HG03060 (cell line): ENCODE measurements at regions not wholly inside any gene's neighbourhood (a gene's known extent, or its start where the extent isn't known, plus 50 kb on each side); places are given as distances from the start of the nearest gene placed in this dataset.
"Not testable (repeated sequence)": the region's sequence is repeated elsewhere in the genome, so short reads cannot be mapped to it uniquely, and the experiment has no call there.

Source experiments
- ATAC-seq: cut with Tn5 transposase; IDR thresholded peaks from one replicate; pipeline ENCODE4 v1.9.1; 2021; ENCODE audit warnings: low read depth, moderate number of reproducible peaks; ENCODE audit not compliant: unreplicated experiment

DNA sequence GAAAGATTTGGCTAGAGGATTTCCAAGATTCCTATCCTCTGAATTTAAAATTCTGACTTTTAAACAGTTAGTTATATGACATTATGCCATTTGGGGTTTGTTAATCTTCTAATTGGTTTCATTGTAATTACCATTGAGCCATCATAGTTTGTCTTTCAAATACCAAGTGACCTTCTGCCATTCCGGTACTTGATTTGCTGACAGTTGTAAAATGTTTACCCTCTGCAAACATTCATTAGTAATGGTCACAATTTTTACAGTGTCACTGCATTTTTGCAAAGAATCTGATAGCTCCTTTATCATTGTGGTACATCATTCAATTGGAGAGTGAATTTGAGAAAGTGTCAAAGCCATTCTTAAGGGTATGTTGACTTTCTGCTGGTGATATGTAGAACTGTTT lies 645.0 kb upstream of the TBL1XR1 start:
- no peak for ATAC-seq

DNA sequence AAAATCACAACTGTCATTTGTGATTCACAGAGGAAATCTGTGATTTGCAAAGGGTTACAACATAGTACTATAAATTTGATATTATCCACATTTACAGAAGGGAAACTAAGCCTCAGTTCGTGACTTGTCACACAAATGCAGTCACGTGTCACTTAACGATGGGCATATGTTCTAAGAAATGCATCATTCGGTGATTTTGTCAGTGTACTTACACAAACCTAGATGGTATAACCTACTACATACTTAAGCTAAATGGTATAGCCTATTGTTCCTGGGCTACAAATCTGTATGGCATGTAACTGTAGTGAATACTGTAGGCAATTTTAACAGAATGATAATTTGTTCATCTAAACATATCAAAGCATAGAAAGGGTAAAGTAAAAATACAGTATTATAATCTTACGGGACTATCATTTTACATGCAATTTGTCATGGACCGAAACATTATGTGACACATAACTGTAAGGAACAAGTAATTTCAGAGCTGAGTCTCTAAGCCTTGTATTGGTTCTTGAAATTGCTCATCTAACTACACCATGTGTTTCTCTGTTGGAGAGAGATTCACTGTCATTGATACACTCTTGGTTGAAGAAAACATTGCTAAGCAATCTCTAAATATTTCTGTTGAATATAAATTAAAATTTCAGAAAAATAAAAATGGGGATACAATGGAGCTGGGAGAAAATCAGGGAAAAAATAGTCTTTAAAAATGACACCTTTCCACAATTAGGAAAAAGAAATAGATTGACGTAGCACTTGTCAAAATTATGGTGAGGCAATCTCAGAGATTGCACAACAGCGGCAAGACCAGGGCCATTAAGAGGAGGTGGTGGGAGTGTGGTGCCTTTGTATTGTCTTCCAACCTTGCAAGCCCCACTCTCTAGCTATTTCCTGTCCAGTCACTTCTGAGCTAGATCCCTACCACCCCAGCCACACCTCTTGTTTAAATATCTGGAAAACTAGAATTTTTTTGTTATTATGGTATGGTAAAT lies 645.8 kb upstream of the TBL1XR1 start:
- no peak for ATAC-seq

DNA sequence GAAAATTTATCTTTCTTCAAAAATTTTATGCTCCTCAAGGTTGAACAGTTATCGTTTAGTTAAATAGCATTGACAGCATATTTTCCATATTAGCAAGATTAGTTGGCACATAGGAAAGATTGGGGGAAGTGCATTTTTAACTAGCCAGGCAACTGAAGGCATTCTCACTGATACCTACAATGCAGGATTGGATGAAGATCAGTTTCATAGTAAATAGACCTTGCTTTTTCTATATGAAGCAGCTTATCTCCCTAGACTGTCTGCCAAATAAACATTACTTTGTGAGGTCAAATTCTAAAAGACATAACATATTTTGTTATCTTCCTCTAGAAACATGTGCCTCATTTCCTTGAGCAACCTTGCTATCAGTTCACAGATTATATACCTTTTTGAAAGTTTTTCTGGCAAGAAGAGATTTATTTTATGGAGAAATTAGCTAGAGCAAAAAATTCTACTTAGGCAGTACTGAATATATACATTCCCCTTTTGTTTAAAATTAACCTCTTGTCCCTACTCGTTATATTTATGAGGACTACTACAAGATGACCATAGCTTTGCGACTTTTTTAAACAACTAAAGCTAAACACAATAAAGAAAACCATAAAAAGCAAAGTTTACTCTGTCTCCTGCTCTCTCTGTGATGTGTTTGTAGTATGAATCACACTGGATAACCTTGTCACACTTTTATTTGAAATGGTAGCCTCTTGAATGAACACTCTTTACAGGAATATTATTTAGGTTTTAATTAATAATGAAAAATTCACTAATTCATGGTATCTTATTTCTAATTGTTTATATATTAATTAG lies 654.9 kb upstream of the TBL1XR1 start:
- ATAC-seq = no peak

DNA sequence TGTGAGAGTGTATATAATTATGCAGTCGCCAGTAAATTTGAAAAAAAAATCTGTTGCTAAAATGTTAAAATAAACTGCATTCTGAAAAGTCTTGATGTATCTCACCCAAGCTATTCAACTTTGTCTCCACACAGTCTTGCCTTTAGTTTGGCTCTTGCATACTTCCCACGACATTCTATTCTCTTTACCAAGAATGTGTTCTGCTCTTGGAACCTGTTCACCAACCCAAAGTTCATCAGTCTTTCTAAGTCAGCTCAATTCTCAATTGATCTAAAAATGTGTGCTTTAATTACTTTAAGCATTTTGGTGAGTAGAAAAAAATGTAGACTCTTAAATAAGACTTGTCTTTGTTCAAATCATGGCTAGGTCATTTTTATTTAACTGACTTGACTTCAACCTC lies 657.7 kb upstream of the TBL1XR1 start:
- no peak for ATAC-seq

DNA sequence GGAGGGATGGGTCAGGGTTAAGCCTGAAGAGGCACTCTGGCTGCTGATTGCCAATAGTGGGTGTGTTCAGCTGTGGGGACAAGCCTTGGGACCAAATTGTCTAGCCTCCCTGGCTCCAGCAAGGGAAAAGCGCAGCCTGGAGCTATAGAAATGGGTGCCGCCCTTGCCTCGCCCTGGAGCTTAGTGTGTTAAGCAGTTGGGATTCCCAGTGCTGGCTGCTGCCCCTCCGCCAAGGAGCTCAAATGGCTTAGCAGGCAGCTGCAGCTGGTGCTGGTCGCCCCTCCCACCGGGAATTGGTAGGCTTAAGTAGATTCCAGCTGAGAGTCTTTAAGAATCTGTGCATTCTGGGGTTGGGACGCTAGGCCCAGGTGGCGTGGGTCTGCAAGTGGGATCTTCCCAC lies 662.9 kb upstream of the TBL1XR1 start:
- no peak for ATAC-seq

DNA sequence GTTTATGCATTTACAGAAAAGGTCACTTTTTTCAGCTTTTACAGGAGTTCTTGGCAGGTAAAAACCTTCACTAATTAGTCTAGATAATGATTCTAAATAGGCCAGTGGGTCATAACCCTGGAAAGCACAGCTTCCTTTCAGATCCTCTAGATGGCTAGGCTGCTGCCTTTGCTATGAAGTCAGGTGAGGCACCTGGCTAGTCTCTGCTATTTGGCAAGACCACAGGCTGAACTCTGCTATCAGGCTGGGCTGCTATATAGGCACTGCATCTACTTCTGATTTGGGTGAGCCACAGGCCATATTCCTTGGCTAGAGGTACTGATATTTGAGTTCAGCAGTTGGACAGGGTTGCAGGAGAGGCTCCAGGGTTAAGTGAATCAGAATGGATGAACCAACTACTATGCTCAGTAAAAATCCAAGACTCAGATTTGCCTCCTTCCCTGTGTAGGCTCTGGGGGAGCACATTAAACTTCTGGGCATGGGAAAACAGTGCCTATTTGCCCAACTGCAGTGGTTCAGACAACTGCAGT lies 665.7 kb upstream of the TBL1XR1 start:
- ATAC-seq = no peak

DNA sequence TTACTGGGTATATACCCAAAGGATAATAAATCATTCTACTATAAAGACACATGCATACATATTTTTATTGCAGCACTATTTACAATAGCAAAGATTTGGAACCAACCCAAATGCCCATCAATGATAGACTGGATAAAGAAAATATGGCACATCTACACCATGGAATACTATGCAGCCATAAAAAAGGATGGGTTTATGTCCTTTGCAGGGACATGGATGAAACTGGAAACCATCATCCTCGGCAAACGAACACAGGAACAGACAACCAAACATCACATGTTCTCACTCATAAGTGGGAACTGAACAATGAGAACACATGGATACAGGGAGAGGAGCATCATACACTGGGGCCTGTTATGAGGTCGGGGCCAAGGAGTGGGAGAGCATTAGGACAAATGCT lies 665.0 kb upstream of the KCNMB2 start:
- not testable (repeated sequence) for ATAC-seq

DNA sequence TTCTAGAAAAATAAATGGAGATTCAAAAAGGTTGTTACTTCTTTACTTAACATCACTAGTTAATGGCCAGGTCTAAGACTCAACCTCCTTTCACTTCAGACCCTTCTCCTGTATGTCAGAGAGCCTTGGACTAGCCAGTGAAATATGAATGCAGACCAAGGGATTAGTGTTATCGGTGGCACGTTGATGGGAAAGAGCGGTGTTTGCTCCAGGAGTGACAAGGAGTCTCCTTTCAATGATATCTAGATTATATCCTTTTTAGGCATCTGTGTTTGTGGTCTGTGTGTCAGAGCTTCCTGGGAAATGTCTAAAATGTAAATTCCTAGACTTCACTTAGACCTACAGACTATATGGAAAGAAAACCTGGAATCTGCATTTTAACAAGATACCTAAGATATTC lies 658.0 kb upstream of the KCNMB2 start:
- no peak for ATAC-seq

DNA sequence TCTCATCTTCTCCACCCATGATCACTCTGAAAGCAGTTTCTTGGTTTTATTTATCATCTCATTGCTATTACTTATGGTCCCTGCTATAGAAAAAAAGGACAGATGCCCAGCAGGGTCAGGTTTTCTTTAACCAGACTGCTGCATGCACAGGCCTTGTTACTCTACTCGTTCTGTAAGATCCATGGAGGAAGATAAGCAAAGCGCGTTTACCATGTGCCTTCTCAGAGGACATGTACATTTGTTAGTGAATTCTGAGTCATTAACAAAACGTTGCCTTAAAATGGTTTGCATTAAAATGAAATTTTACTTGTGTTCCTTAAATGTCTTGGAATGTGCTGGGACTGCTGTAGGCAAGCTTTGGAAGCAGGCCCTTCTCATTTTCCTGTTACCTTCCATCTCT lies 657.3 kb upstream of the KCNMB2 start:
- no peak for ATAC-seq

DNA sequence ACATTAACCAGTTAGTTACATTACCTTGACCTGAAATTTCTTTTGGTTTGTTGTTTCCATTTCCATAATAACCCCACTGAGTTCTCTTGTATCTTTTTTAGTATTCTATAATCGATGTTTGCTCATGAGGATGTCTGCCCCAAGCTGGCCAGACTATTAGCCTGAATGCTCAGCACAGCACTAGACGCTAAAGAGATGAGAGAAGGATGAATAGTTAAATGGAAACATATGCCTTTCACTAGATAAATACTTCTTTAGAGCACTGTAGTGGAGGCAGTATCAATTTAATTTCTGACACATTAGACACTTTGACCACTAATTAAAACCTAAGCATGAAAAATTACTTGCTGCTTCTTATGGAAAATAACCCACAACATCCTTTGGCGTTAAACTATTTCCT lies 654.9 kb upstream of the KCNMB2 start:
- no peak for ATAC-seq

DNA sequence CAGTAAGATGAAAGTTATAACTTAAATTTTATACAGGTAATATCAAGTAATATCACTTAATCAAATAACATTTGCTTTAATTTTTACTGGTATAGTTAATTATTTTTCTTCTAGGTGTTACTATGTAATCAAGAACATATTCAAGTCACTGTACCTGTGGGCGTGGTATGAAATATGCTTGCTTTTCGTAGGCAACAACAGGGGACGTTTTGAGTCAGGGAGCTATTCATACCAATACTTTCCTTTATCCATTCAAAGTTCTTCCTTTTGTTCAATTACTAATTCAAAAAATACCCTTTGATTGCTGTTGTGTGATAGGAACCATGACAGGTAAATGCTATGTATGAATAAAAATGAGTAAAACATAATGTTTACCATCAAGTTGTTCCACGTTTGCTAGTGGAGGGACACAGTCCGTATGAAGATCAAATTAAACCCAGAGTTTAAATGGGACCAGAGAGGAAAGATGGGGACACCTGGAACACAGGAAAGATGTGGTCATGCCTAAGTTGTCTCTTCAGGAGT lies 654.0 kb upstream of the KCNMB2 start:
- ATAC-seq = no peak

DNA sequence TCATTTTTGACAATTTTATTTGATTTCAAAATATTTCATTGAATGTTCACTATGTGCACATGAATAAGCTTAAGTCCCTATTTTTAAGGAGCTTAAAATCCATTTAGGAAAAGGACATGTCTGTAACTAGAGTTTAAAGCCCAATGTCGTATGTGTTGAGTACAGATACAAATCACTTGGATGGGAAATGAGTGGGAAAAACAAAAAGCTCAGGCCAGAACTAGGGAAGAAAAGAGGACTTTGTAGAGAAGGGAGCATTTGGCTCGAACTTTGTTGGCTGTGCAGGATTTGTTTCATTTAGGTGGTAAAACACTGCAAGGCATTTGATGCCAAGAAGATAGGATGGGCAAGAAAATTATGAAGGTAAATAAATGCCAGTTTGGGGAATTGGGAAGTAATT lies 653.1 kb upstream of the KCNMB2 start:
- ATAC-seq = no peak

DNA sequence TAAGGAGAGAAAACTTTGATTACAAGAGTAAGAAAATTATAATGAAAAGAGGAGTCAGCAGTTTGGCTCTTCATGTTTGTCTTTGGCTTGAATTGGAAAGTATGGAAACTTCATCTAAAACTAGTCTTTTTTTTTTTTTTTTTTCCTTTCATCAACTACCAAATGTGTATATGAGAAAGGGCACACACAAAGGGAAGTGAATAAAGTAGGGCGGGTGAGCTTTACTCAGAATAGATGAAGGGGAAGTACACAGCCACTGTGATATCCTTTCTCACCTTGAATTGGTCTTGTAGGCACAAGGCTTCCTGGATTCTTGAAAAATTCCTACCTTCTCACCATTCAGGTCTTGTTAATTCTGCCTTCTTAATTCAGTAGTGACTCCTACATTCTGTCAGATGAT lies 652.3 kb upstream of the KCNMB2 start:
- ATAC-seq = no peak

DNA sequence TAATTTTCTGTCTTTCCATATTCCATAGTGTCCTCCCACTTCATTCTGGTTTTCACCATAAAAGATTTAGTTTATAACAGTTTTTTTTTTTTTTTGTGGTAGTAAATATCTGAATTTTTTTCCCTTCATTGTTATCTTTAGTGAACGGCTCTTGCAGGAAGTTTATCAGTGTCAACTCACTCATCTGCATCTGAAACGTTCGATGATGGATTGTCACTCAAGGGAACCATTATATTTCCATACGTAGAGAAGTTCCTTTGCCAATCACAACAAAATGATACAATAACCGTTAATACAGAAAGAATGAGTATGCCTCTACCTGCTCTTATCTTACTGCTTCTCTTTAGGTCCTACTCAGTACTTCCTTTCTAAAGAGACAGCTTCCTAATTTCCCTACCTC lies 651.2 kb upstream of the KCNMB2 start:
- no peak for ATAC-seq

DNA sequence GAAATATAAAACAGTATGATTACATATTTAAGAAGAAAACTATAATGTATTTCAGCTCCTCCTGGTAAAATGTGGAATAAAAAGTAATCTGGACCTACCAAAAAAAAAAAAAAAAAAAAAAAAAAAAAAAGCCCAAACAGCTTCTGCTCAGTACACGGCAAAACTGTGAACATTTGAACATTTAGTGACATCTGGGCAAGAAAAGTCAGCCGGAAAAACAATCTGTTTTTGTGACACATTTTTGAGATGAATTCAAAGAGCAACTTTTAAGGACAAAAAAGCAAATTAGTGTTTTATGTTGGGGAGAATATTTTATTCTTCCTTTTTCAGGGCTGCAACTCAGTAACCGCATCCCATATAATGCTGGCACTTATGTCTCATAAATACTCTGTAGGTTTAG lies 649.7 kb upstream of the KCNMB2 start:
- no peak for ATAC-seq

DNA sequence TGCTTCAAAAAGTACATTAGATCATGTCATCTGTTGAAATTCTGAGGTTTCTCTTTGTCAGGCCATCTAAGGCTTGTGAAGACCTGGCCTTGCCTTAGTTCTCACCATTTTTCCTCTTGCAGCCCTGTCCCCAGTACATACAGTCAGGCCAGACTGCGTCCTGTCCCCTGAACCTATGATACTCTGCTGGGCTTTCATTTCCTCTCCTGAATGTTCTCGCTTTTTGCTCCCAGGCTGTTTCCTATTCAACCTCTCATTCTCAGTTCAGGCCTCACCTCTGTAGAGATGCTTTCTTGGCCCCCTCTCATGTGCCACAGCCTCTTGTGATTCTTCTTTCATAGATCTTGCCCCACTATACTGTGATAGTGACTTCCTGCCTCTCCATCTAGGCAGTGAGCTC lies 648.8 kb upstream of the KCNMB2 start:
- ATAC-seq = no peak

DNA sequence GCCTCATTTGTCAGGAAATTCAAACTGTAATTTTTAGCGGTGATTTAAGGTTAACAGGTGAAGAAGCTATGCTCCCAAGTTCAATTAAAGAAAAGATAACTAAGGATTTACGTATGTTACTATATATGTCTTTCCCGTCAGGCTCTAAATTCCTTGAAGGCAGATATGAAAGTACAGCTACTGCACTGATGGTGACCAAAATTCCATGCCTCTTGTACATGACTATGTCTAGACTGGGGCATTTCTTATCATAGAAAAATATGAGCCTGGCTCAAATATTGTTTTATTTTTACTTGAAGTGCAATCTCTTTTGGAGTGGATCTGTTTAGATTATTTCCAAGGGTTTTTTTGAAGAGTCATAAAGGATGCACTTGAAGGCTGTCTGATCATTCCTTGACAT lies 647.1 kb upstream of the KCNMB2 start:
- no peak for ATAC-seq

DNA sequence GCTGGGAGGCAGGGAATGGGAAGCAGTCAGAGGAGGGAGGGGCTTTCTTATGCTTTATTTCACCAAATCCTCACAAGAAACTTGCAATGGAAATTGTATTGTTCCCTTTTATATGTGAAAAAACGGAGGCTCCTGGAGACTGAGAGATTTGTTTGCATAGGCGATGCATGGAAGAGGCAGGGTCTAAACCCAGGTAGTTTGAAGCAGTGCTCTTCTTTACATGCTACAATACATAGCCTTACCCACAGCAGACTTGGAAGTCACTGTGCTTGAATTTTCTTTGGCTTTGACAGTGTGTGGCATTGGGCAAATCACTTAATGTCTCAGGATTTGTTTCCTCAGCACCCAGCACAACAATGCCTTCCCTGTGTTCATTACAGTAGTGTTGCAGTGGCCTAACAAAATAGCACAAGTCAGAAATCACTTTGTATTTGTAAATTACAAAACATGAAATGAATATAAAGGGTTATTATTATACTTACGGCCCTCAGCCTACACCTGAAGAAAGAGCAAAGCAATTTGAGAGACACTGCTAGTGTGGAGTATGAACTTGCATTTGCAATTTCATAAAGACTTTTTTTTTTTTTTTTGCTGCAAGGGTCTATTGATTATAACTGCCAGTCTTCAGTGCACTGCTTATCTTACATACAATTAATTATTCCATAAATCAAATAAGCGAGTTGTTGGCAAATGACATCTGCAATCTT lies 646.4 kb upstream of the KCNMB2 start:
- ATAC-seq = no peak

DNA sequence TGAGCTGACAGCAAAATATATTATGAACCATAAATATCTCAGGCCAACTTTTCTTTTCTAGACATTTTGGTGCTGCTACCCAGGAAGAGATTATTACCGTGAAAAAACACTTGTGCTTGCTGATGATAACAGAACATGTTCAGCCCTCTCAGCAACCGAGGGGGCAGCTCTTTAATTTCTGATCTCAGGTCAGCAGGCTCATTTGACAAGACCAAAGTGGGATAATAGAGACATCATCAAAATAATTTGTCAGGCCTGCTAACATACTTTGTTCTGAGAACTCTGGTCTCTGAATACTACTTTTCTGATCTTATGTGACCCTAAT lies 645.9 kb upstream of the KCNMB2 start:
- no peak for ATAC-seq

DNA sequence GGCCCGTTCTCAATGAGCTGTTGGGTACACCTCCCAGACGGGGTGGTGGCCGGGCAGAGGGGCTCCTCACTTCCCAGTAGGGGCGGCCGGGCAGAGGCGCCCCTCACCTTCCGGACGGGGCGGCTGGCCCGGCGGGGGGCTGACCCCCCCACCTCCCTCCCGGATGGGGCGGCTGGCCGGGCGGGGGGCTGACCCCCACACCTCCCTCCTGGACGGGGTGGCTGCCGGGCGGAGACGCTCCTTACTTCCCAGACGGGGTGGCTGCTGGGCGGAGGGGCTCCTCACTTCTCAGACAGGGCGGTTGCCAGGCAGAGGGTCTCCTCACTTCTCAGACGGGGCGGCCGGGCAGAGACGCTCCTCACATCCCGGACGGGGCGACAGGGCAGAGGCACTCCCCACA lies 644.7 kb upstream of the KCNMB2 start:
- not testable (repeated sequence) for ATAC-seq

DNA sequence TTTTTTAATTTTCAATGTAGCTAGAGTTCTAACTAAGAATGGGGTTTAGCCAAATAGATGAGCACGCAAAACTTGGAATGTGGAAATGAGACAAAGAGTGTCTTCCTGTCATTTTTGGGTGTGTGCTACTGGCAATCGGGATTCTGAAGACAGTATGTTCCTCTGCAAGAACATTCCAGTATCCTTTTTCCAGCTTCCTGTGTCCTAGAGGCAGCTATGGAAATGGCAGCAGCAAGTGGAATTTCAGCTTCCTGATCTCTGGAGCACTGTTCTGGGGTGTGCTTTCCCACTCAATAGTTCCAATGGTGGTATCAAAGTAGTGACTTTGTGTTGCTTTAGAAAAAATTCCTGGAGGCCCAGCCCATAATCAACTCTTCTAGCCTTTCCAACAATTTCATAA lies 642.9 kb upstream of the KCNMB2 start:
- no peak for ATAC-seq
